Ovary (tissue), 3 donors: ENCODE measurements at regions not wholly inside any gene's neighbourhood (a gene's known extent, or its start where the extent isn't known, plus 50 kb on each side); places are given as distances from the start of the nearest gene placed in this dataset.
"Not testable (repeated sequence)": the region's sequence is repeated elsewhere in the genome, so short reads cannot be mapped to it uniquely, and the experiment has no call there.

Experiments used
- EP300 ChIP-seq: sonication (generic); formaldehyde crosslinking; IDR thresholded peaks from one replicate; pipeline ENCODE4 v1.6.1; 2017; ENCODE audit warnings: antibody characterized with exemption
- POLR2A ChIP-seq: fragments of 450-650 bp; IDR thresholded peaks from one replicate; pipeline ENCODE4 v1.6.1; 2017; ENCODE audit warnings: antibody characterized with exemption, mild to moderate bottlenecking, moderate library complexity
- TF ChIP-seq, protein P1 (sequence below), 3 donors: fragments of 450-650 bp in 2 of 3; fragments of 200-600 bp in 1 of 3; IDR thresholded peaks; one replicate each; pipeline versions ENCODE4 v1.5.1 to v1.8.0; 2016 to 2022; ENCODE audit warnings: antibody characterized with exemption in 3 of 3, mild to moderate bottlenecking in 1 of 3
- donor health status: DM: no; HTN: no; CAD: no.

DNA sequence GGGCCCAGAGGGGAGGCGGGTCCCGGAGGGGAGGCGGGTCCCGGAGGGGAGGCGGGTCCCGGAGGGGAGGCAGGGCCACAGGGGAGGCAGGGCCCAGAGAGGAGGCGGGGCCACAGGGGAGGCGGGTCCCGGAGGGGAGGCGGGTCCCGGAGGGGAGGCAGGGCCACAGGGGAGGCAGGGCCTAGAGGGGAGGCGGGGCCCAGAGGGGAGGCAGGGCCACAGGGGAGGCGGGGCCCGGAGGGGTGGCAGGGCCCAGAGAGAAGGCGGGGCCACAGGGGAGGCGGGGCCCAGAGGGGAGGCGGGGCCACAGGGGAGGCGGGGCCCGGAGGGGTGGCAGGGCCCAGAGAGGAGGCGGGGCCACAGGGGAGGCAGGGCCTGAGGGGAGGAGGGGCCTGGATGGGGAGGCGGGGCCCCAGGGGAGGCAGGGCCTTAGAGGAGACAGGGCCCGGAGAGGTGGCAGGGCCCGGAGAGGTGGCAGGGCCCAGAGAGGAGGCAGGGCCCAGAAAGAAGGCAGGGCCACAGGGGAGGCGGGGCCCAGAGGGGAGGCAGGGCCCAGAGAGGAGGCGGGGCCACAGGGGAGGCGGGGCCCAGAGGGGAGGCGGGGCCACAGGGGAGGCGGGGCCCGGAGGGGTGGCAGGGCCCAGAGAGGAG lies 81.1 kb downstream of the YTHDF1 start:
- TF ChIP-seq, protein P1, sequence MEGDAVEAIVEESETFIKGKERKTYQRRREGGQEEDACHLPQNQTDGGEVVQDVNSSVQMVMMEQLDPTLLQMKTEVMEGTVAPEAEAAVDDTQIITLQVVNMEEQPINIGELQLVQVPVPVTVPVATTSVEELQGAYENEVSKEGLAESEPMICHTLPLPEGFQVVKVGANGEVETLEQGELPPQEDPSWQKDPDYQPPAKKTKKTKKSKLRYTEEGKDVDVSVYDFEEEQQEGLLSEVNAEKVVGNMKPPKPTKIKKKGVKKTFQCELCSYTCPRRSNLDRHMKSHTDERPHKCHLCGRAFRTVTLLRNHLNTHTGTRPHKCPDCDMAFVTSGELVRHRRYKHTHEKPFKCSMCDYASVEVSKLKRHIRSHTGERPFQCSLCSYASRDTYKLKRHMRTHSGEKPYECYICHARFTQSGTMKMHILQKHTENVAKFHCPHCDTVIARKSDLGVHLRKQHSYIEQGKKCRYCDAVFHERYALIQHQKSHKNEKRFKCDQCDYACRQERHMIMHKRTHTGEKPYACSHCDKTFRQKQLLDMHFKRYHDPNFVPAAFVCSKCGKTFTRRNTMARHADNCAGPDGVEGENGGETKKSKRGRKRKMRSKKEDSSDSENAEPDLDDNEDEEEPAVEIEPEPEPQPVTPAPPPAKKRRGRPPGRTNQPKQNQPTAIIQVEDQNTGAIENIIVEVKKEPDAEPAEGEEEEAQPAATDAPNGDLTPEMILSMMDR (IDR thresholded peaks at IDR 0.05) = not testable (repeated sequence)
- TF ChIP-seq EP300, POLR2A: not testable (repeated sequence)
